HL-60 (cell line): ENCODE measurements at regions not wholly inside any gene's neighbourhood (a gene's known extent, or its start where the extent isn't known, plus 50 kb on each side); places are given as distances from the start of the nearest gene placed in this dataset.

ENCODE experiments used
- DNase-seq, 2 experiments: peaks; one replicate each; pipeline ENCODE4 v3.0.0-alpha.2; 2010 to 2020; ENCODE audit warnings: low read depth in 1 of 2, low spot score in 1 of 2
- H3K27ac ChIP-seq: fragments of 250-450 bp; sonication (Bioruptor Pico); replicated peaks from 2 replicates; pipeline ENCODE4 v1.5.1; 2020; ENCODE audit warnings: mild to moderate bottlenecking, moderate library complexity
- H3K27me3 ChIP-seq: fragments of 250-450 bp; sonication (Bioruptor Pico); 2 replicates; pipeline ENCODE4 v1.5.1; 2021; ENCODE audit warnings: mild to moderate bottlenecking, moderate library complexity; ENCODE audit not compliant: insufficient read depth, poor library complexity, severe bottlenecking
- H3K4me3 ChIP-seq: replicated peaks from 2 replicates; pipeline ENCODE4 v1.5.1; 2011; ENCODE audit warnings: mild to moderate bottlenecking, control low read depth, low read length; ENCODE audit not compliant: insufficient read depth
- GABPA ChIP-seq: IDR thresholded peaks from 2 replicates; pipeline ENCODE4 v1.6.1; 2012; ENCODE audit warnings: low read depth
- POLR2AphosphoS5 ChIP-seq: IDR thresholded peaks from 2 replicates; pipeline ENCODE4 v1.6.1; 2012; ENCODE audit warnings: low read depth
- REST ChIP-seq: IDR thresholded peaks from 2 replicates; pipeline ENCODE4 v1.6.1; 2012; ENCODE audit warnings: low read depth; ENCODE audit not compliant: insufficient replicate concordance
- SPI1 ChIP-seq: IDR thresholded peaks from 2 replicates; pipeline ENCODE4 v1.6.1; 2012; ENCODE audit warnings: low read depth, mild to moderate bottlenecking, borderline replicate concordance
- TF ChIP-seq, protein P1 (sequence below): IDR thresholded peaks from one replicate; pipeline ENCODE4 v1.5.1; 2011; ENCODE audit warnings: low read length, control low read depth, inconsistent platforms; ENCODE audit not compliant: insufficient read depth

- TF ChIP-seq POLR2AphosphoS5 (no peak), GABPA (no peak), REST (no peak), SPI1 (no peak)
- TF ChIP-seq, protein P1, sequence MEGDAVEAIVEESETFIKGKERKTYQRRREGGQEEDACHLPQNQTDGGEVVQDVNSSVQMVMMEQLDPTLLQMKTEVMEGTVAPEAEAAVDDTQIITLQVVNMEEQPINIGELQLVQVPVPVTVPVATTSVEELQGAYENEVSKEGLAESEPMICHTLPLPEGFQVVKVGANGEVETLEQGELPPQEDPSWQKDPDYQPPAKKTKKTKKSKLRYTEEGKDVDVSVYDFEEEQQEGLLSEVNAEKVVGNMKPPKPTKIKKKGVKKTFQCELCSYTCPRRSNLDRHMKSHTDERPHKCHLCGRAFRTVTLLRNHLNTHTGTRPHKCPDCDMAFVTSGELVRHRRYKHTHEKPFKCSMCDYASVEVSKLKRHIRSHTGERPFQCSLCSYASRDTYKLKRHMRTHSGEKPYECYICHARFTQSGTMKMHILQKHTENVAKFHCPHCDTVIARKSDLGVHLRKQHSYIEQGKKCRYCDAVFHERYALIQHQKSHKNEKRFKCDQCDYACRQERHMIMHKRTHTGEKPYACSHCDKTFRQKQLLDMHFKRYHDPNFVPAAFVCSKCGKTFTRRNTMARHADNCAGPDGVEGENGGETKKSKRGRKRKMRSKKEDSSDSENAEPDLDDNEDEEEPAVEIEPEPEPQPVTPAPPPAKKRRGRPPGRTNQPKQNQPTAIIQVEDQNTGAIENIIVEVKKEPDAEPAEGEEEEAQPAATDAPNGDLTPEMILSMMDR, result no peak
- Histone ChIP-seq H3K4me3 (no peak overlapping the region), H3K27ac (no peak overlapping the region), H3K27me3 (no peaks in the 10 kb centered on the region)
- DNase-seq, result peak; percentile 30 to 48
Observed at GRCh38 chr13:78198821-78199220, 280.2 kb upstream of the EDNRB start.

GRCh38 chr13:78198419-78198818, 279.8 kb upstream of the EDNRB start:
- no peaks in the 10 kb centered on the region for H3K27me3 ChIP-seq
- no peak overlapping the region for H3K4me3 ChIP-seq
- no peak for DNase-seq
- no peak overlapping the region for H3K27ac ChIP-seq
- no peak for TF ChIP-seq GABPA
- TF ChIP-seq SPI1, result no peak
- TF ChIP-seq REST, result no peak
- TF ChIP-seq, protein P1, result no peak
- no peak for TF ChIP-seq POLR2AphosphoS5

DNA sequence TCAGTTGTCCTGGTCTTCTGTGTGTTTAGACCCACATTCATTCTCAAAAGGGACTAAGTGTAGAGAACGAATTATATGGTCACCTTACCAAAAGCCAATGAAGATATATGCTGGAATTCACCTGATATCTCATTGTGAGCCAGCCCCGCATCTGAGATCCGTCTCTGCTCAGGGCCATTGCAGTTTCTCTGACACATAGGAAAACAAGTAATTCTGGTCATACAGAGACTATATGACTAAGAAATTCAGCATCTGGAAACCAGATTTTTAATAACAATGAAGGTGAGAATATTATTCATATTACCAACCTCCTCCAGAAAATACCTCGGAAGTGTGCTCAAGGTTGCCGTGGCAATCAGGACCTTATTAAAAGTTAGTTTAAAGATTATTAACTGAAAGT, 278.6 kb upstream of the EDNRB start:
- H3K27me3 ChIP-seq, result no peaks in the 10 kb centered on the region
- no peak overlapping the region for H3K27ac ChIP-seq
- TF ChIP-seq GABPA (no peak), SPI1 (no peak), REST (no peak), POLR2AphosphoS5 (no peak)
- TF ChIP-seq, protein P1, result no peak
- no peak for DNase-seq
- H3K4me3 ChIP-seq, result no peak overlapping the region
